HG02623 (cell line): ENCODE measurements at regions not wholly inside any gene's neighbourhood (a gene's known extent, or its start where the extent isn't known, plus 50 kb on each side); places are given as distances from the start of the nearest gene placed in this dataset.

Source experiments
- ATAC-seq: cut with Tn5 transposase; IDR thresholded peaks from one replicate; pipeline ENCODE4 v1.9.1; 2021; ENCODE audit warnings: moderate library complexity; ENCODE audit not compliant: unreplicated experiment

DNA sequence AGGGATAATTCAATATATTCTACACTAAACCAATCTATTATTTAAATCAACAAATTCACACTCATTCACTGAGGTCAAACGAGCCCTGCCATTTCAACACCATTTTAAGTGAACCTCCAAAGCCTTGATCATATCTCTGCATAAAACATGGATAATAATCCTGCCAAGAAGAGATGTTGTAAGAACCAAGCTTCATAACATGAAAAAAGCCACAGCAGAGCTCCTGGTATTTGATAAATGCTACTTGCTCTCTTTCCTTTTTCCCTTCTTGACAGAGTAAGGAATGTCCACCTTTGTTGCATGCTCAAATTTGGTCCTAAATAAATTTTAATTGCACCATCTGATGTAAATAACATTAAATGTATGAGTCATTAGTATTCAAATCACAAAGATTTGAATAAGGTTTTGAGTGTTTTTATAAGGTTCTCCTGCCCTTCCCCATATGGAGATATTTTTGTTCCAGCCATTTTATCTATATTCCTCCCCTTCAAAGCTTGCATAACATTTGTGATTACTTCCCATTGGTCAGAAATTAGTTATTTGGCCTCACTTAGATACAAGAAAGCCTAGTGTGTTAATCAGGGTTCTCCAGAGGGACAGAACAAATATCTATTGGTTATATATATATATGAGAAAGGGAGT is 318.8 kb downstream of the RND3 start:
- ATAC-seq, result no peak

DNA sequence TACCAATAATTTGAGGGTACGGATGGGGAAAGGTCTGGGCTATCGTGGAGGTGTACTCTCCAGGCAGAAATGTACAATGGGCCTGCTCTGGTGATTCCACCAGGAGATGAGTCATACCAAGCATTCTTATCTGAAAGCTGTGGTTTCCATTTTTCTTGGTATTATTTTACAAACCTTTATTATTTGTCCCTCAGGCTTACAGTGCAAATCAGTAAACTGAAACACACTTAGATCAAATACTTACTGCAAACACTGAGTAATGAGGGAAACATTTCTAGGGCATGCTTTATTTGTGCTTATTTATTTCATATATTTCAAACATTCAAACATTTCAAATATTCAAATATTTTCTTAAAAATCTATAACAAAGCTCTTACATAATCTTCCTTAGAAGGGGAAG is 319.8 kb downstream of the RND3 start:
- peak; percentile 88 for ATAC-seq

DNA sequence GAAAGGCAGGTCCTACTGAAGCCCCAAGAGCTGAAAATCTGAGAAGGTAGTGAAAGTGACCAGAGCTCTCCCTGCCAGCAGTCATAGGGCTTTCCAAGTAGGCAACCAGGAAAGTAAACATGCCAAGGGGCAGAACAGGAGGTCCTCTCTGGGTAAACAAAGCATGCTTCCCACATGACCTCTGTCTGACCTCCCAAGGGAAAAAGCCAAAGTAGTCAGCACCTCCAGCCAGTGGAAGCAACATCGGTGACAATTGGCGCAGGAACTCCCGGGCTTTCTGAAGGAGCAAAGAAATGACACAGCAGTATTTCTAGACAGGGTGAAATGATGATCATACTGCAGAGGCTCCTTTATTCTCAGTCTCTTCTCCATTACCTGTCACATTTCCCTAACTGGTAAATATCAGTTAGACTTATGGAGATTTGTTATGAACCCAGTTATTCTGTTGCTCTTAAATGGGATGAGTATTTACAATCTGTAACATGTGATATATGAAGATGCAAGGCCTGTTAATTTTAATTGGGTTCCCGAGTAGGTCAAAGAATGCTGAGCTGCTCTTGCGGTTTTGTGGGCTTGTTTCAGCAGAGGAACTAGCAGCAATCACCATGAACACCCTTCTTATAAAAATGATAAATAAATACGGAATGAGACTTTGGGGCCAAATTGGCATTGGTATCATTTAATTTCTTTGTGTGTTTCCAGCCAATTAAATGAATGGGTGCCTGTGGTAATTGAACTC is 321.0 kb downstream of the RND3 start:
- no peak for ATAC-seq

DNA sequence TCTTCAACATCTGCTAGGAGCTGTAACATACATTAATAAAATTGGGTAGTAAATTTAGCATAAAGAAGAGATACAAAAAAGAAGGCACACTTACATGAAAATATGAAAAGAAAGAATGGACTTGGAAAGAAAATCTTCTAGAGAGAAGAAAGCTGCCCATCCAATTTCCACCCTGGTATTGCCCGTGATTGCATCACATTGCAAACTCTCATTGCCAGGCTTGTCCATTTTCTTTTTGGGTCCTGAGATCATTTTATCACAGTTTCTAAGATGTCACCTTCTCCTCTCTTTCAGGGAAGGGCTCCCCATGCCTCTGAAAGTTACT is 321.5 kb downstream of the RND3 start:
- ATAC-seq, result no peak

DNA sequence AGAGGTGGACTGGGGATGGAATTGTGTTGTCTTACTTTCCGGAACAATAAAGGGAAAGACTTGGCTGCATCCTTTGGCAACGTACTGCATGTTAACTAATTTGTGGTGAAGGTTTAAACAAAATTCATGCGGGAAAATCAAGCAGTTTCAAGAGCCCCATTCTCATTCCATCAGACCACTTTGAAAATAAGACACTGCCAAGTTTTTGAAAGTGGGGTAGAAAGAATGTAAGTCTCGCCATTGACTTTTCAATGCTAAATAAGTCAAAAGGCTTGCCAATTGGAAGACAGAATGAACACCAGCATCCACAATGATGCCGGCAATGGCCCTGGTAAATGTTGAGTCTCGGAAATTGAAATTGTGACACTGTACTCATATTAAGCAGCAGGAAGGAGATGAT is 322.0 kb downstream of the RND3 start:
- no peak for ATAC-seq

DNA sequence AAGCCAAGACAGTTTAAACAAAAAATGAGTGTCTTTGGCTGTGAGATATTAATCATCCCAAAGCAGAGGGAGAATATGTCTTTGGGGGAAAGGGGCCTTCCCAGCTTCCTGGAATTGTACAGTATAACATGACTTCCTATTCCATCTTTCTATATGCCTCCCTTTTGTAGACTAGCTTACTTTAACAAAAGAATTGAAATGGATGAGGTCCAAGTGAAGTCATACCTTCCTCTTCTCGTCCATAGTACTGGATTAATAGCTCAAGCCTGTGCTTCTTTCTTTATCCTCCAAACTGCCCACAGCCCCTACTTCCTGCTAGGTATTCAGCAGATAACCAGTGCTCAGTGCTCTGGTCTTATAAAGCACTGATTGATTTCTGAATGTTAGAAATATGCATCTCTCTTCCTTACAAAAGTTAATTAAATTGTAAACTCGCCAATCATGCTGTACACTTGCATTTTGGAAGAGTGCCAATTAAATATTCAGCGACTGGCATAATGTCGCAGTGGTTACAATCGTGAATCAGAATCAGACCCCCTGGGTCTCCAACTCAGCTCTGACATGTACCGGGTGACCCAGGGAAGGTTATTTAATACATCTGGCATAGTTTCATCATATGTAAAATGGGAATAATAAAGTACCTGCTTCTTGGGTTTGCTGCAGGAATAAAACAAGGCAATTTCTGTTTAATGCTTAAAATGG is 325.1 kb downstream of the RND3 start:
- no peak for ATAC-seq

DNA sequence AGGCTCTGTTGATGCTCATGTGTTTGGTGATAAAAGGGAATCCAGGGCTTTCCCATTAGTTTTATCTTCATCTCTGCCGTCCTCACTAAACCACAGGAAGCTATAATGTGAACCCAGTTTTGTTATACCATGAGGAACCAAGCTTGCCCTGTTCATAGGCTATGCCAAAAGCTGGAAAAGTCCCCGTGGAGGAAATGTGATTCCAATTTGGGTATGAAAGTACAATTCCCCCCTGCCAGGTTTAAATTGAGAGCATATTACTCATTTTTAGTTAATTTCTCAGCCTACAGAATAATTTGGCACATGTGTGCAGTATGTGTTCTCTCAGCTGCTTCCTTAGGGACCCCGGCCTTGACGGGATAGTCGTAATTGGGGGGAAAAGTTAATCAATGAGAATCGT is 327.4 kb downstream of the RND3 start:
- ATAC-seq, result no peak

DNA sequence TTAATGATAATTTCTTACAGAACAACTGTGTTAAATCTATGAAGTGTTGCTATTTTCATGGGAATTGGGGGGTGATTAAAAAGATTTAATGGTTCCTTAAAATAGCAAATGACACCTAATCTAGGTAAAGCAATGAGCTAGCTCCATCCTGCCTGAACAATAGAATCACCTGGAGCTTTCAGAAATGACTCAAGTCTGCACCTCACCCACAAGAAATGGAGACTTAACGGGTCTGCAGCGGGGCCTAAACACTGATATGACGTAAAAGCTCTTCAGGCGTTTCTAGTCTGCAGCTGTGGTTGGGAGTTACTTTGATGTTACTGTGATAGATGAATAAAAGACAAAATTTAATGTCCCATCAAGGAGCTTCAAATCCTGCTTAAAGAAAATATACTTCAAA is 328.2 kb downstream of the RND3 start:
- ATAC-seq, result no peak

DNA sequence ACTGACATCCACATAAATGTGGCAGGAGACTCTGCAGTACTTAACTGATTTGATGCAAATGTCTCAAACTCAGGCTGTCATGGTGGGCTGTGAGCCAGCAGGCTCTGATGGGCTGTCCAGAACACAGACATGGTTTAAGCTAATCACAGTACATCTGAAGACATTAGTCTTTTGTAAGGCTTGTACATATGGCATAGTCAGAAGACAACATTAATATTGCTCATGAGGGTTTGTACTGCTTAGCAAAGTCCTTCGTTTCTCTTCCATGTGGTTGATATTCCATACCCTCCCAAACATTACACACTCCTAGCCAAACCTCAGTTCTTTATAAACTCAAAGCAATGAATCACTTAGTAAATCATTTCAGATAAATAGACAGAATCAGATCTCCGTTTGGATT is 330.6 kb downstream of the RND3 start:
- no peak for ATAC-seq

DNA sequence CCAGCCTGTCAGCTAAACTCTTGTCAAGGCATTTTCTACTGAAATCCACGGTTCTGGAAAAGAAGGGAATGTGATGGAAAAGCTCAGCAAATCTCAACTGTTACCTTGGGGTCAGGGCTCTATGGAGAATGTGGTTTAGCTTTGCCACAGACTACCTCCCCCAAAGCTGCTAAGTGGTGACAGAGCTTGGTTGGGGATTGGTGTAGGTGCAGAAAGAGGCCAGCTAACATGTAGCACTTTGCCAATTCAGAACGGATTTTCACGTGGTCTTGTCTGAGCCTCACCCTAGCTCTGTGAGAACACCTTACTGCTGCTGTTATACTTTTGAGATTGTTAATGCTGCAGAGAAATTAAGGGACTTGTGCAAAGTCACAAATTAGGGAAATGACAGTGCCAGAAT is 331.1 kb downstream of the RND3 start:
- no peak for ATAC-seq

DNA sequence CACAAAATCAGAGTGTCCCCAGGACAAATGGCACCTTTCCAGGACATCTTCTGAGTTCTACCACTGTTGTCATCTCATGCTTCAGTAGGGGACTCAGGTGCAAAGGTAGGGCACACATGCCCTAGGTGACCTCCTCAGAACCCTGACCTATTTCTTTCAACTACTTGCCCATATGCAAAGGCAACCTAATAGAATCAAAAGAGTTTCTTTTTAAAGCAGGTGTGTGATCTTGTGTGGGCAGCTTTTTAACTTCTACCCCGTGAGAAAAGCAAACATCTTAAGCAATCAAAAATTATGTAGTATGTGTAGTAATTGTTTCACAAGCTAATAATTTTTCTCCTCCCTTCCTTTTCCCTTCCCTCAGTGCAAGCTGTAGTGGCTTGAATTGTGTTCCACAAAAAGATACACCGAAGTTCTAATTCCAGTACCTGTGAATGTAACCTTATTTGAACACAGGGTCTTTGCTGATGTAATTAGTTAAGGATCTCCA is 333.1 kb downstream of the RND3 start:
- ATAC-seq, result no peak

DNA sequence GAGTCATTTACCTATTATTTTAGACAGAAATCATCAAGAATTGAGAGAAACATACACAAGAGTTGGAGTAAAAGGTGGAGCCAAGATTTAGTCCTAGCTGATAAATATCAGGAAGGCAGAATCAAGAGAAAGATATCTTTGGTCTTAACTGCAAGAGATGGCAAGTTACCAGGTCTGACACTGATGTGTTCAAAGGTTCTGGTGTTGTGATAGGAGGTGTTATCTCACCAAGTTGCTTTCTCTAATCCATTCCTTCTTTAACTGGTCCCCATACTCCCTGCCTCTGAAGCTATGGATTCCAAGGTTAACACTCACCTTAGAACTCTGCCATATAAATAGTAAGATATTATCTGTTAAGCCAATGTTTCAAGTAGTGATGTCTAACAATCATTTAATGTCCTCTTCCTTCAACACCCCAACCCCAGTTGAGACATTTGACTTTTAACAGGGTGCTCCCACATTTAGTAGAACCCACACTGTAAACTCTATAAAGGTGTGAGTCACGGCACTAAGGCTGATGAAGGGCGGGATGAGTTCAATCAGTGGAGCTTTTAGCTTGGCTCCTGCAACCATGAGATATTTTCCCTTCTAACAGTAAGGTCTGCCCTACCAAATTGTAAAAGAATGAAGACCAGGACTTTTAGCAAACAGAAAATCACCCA is 333.7 kb downstream of the RND3 start:
- ATAC-seq, result no peak

DNA sequence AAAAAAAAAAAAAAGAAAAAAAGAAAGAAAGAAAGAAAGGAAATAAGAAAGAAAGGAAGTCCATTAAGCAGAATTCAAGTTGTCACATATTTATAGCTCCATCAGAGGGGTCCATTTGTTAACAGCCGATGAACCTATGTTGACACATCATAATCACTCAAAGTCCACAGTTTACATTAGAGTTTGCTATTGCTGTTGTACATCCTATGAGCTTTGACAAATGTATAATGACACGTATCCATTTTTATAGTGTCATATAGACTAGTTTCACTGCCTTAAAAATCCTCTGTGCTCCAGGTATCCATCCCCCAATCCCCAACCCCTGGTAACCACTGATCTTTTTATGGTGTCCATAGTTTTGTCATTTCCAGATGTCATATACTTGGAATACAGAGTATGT is 335.2 kb downstream of the RND3 start:
- ATAC-seq, result no peak

DNA sequence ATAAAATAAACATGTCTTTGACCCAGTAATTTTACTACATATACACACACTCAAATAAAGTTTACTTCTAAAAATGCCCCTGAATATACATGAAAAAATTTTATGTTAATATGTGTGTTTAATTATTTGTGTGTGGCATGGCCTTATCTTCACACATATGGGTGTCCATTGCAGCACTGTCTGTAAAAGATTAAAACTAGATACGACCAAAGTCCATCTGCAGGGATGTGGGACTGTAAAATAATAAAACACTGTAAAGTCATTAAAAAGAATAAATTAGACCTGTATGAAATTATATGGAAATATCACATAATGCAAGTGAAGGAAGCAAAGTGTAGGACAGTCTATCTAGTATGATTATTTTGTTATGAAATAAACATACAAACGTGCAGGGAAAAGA is 337.3 kb downstream of the RND3 start:
- no peak for ATAC-seq

DNA sequence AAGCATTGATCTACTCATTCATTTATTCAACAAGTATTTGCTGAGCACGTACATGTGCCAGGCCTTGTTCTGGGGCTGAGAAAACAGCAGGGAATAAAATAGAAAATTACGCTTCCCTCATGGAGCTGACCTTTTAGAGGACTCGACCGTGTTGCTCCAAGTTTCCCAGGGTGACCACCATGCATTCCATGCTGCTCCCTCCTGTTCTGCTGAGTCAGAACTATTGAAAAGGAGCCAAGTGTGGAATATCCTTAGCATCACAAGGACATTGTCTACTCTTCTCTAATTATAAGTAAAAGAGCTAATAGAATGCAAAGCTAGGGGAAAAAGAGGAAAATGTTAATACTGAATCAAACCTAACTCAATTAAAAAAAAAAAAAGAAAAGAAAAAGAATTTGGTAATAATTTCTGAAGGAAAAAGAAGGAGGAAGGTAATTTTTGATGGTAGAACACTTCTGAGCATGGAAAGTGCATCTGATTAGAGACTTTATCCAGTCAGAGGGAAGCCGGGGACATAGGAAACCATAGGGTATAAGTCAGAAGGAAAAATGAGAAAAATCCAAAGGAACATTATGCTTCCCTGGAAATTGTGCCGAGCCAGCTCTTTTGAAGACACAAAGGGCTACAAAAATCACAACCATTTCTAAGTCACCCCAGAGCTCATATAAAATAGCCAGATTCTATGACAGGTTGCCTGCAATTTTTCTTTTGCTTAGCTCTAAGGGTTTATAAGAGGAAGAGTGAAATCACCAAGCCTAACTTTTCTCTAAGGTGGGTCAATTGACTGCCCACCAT is 339.4 kb downstream of the RND3 start:
- ATAC-seq, result no peak

DNA sequence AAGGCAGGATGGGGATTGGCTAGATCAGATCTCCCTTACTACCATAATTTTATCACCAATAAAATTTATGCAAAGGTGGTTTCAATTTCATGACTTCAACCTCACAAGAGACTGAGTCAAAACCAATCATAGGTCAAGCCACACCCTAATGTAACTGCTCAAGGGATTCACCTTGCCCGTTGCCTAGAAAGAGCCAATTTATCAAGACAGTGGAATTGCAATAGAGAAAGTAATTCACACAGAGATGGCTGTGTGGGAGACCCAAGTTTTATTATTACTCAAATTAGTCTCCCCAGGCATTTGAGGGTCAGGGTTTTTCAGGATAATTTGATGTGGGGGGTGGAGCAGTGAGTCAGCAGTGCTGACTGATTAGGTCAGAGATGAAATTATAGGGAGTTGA is 340.6 kb downstream of the RND3 start:
- ATAC-seq, result no peak

DNA sequence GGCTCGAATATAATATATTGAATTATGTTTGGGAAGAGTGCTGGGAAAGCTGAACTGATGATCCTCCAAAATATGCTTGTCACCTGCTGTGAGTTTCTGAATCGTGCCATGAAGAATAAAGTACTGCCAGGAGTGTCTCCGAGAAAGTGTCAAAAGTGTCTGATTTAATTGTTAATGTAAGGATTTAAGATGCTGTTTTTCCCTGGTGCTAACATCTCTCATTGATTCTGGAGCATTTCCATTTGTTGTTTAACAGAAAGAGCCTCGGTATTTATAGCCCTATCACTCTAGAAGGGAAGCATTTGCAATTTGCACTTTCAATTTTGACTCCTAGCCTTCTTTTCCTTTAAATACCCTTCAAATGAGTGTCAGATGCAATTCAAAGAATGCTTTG is 342.2 kb downstream of the RND3 start:
- no peak for ATAC-seq

DNA sequence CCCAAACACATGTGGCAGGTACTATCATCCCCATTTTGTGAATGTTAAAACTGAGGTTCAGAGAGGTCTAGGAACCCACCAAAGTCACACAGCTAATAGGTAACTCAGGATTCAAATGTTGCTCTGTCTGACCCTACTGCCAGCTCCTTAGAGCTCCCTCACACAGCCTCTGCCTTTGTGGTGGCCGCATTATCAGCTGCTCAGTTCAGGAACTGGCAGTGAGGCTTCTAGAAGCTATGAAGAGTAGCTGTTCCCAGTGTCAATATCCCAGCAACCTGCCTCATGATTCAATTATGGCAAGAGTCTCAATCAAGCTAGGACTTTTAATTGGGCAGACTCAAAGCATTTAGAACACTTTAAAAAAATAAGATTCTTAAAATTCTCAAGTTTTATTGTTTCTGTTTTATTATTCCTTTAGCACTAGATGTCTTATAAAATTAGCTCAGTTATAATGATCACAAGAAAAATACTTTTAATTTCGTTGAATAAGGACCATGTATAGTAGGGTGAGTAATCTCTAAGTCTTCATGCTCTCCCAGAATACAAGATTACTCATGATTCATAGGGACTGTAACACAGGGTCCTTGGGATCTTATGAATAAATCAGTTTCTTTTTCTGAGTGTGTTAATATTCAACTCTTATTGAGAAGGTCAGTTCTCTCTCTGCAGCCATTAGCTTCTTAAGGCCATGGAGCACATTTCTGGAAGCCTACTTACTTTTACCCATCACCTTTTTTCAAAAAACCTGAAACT is 342.7 kb downstream of the RND3 start:
- no peak for ATAC-seq

DNA sequence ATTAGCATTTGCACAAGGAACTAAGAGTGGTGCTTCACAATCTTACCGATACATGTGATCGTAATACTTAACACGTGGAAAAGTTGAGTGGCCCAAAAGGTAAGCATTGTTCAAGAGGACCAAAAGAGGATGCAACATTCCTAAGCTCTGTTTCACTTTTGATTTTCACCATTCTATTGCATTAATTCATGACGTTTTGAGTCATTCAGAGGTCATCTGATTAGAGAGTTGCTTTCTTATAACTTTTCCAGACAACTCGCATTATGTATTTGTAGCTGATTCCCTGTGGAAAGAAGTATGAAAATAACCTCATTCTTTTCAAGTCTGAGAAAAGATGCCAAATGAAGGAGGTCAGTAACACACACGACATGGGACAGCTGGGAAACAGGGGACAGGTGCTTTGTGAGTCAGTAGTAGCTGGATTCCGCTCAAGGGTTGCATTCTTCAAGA is 344.4 kb downstream of the RND3 start:
- ATAC-seq, result no peak

DNA sequence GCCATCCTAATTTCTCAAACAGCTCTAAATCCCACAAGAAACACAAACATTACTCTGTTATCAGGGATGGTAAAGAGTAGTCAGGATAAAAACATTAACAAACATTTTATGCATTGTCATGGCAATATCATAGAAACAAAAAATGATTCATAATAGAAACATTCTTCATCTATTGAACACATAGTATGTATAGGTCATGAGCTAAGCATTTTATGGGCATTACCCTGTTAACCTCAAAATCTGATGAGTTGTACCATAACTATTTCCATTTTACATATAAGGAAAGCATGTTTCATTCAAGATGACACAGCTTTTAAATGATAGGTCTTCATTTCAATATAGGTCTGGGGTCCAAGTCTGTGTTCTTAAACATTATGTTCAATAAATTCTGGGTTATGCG is 344.9 kb downstream of the RND3 start:
- no peak for ATAC-seq
